NCI-H774 (cell line): ENCODE measurements at regions not wholly inside any gene's neighbourhood (a gene's known extent, or its start where the extent isn't known, plus 50 kb on each side); places are given as distances from the start of the nearest gene placed in this dataset.
"Not testable (repeated sequence)": the region's sequence is repeated elsewhere in the genome, so short reads cannot be mapped to it uniquely, and the experiment has no call there.

ENCODE experiments used
- DNase-seq: peaks from one replicate; lab custom pipeline; 2025; lab: John Stamatoyannopoulos, UW

GRCh38 chr10:36764823-36765222 is 360.6 kb upstream of the ANKRD30A start:
- no peak for DNase-seq

GRCh38 chr10:36761121-36761520 is 364.3 kb upstream of the ANKRD30A start:
- DNase-seq = no peak

- no peak for DNase-seq
Measured at GRCh38 chr10:36759141-36759805, 366.1 kb upstream of the ANKRD30A start.

GRCh38 chr10:36748128-36748871 is 377.1 kb upstream of the ANKRD30A start:
- no peak for DNase-seq

GRCh38 chr10:36739884-36740445 is 385.4 kb upstream of the ANKRD30A start:
- no peak for DNase-seq

GRCh38 chr10:36738738-36739431 is 386.5 kb upstream of the ANKRD30A start:
- DNase-seq = no peak

- DNase-seq = no peak
Measured at GRCh38 chr10:36736311-36736710, 389.1 kb upstream of the ANKRD30A start.

GRCh38 chr10:36734590-36734989 is 390.8 kb upstream of the ANKRD30A start:
- DNase-seq = not testable (repeated sequence)

GRCh38 chr10:36730316-36730715 is 395.1 kb upstream of the ANKRD30A start:
- no peak for DNase-seq

- DNase-seq = no peak
Measured at GRCh38 chr10:36728626-36729025, 396.8 kb upstream of the ANKRD30A start.

- no peak for DNase-seq
Measured at GRCh38 chr10:36725581-36726520, 399.5 kb upstream of the ANKRD30A start.

GRCh38 chr10:36722777-36723176 is 402.6 kb upstream of the ANKRD30A start:
- DNase-seq = no peak

- no peak for DNase-seq
Measured at GRCh38 chr10:36721871-36722270, 403.5 kb upstream of the ANKRD30A start.

GRCh38 chr10:36720895-36721294 is 404.5 kb upstream of the ANKRD30A start:
- DNase-seq = no peak

- no peak for DNase-seq
Measured at GRCh38 chr10:36717118-36717517, 408.3 kb upstream of the ANKRD30A start.

- DNase-seq = no peak
Measured at GRCh38 chr10:36716291-36716690, 409.1 kb upstream of the ANKRD30A start.

- no peak for DNase-seq
Measured at GRCh38 chr10:36712695-36713094, 412.7 kb upstream of the ANKRD30A start.

GRCh38 chr10:36711361-36711760 is 414.0 kb upstream of the ANKRD30A start:
- DNase-seq = no peak

GRCh38 chr10:36704124-36704523 is 421.3 kb upstream of the ANKRD30A start:
- no peak for DNase-seq

- DNase-seq = no peak
Measured at GRCh38 chr10:36703179-36703578, 422.2 kb upstream of the ANKRD30A start.

GRCh38 chr10:36700123-36700522 is 425.3 kb upstream of the ANKRD30A start:
- no peak for DNase-seq

GRCh38 chr10:36692759-36693158 is 432.6 kb upstream of the ANKRD30A start:
- DNase-seq = no peak
